Frontal cortex (tissue), 4 donors: ENCODE measurements at regions not wholly inside any gene's neighbourhood (a gene's known extent, or its start where the extent isn't known, plus 50 kb on each side); places are given as distances from the start of the nearest gene placed in this dataset. TPM values are rescaled to one million over a fixed set of nuclear protein-coding genes. Genes with fewer than 3 reads are reported as not detected.
"Not testable (repeated sequence)": the region's sequence is repeated elsewhere in the genome, so short reads cannot be mapped to it uniquely, and the experiment has no call there.

Experiments
- DNase-seq, 2 donors: peaks; one replicate each; pipeline ENCODE4 v3.0.0; 2012; ENCODE audit warnings: low spot score in 2 of 2
- FAIRE-seq: peaks from 2 replicates; lab custom pipeline; 2012; peaks lifted over from hg19 to GRCh38; lab: Jason Lieb, UNC
- small RNA-seq: library from RNA; depleted of rRNA; stranded (forward); fragments of <200 nt; gene quantifications from one replicate; pipeline ENCODE3, GENCODE V24; 2014
- donor health status: control.
- donor health status: control.
- donor health status: control.

GRCh38 chr18:55685638-55686037 is 97.6 kb upstream of the TCF4 start:
- no peak for FAIRE-seq
- DNase-seq = no peak

- DNase-seq (no peak), FAIRE-seq (no peak)
These were observed 84.8 kb upstream of the TCF4 start for GRCh38 chr18:55672574-55673361.

- FAIRE-seq (no peak), DNase-seq (no peak)
These were observed 77.5 kb upstream of the TCF4 start for GRCh38 chr18:55665506-55665905.

GRCh38 chr18:55664758-55665400 is 76.9 kb upstream of the TCF4 start:
- not testable (repeated sequence) for FAIRE-seq, DNase-seq

GRCh38 chr18:55663891-55664290 is 75.9 kb upstream of the TCF4 start:
- FAIRE-seq (no peak), DNase-seq (no peak)

- FAIRE-seq (no peak), DNase-seq (no peak)
These were observed 70.6 kb upstream of the TCF4 start for GRCh38 chr18:55658598-55658997.

- no peak for FAIRE-seq
These were observed 69.8 kb upstream of the TCF4 start for GRCh38 chr18:55657572-55658331.

GRCh38 chr18:55654986-55655385 is 67.0 kb upstream of the TCF4 start:
- DNase-seq (no peak), FAIRE-seq (no peak)

More at GRCh38 chr18:55657572-55658331, 69.8 kb upstream of the TCF4 start:
- no peak for DNase-seq

- FAIRE-seq = no peak
- no peak for DNase-seq
These were observed 63.2 kb upstream of the TCF4 start for GRCh38 chr18:55651236-55651635.

- FAIRE-seq (no peak), DNase-seq (no peak)
These were observed 62.4 kb upstream of the TCF4 start for GRCh38 chr18:55650363-55650870.

- FAIRE-seq (no peak), DNase-seq (no peak)
These were observed 59.3 kb upstream of the TCF4 start for GRCh38 chr18:55647331-55647730.

GRCh38 chr18:55642191-55642590 is 54.2 kb upstream of the TCF4 start:
- DNase-seq (no peak), FAIRE-seq (no peak)

GRCh38 chr18:55641486-55641885 is 53.5 kb upstream of the TCF4 start:
- no peak for DNase-seq
- no peak for FAIRE-seq

Small RNAs in the stretch of these regions (small RNA-seq; reads per million reads assigned to genes)
- not detected for gene RF00045
